ENCODE measurements at regions not wholly inside any gene's neighbourhood (a gene's known extent, or its start where the extent isn't known, plus 50 kb on each side); places are given as distances from the start of the nearest gene placed in this dataset.

- Mint-ChIP-seq H3K27ac (no peak overlapping the region), H3K9me3 (no peaks in the 10 kb centered on the region), H3K4me3 (no peak overlapping the region), H3K27me3 (ENCODE audit: low read depth in 2 of 2) (peaks cover 12 to 29% of the 10 kb centered on the region in 2 donors), H3K36me3 (no peaks in the 10 kb centered on the region), H3K4me1 (peaks cover 11 to 12% of the 10 kb centered on the region in 2 donors)
- ATAC-seq (no peak), DNase-seq (no peak)
- no peaks in the 10 kb centered on the region for H3K36me3 ChIP-seq (ENCODE audit: control insufficient read depth, insufficient read depth, low read length)
- H3K4me3 ChIP-seq (ENCODE audit: low read length), result no peak overlapping the region
- TF ChIP-seq CTCF (IDR thresholded peaks at IDR 0.05), result no peak
- 96% methylated on average over 2 of the region's 2 CpGs for WGBS (ENCODE audit: insufficient coverage)
- no peak overlapping the region for H3K27ac ChIP-seq (ENCODE audit: low read length)
- intact Hi-C loops (cut with micrococcal nuclease), result no loop called here
- no peaks in the 10 kb centered on the region for H3K9me3 ChIP-seq (ENCODE audit: control insufficient read depth, insufficient read depth, low read length)
- H3K4me1 ChIP-seq (ENCODE audit: control insufficient read depth, insufficient read depth, low read length), result peaks cover 4% of the 10 kb centered on the region
- no peaks in the 10 kb centered on the region for H3K27me3 ChIP-seq (ENCODE audit: control insufficient read depth, insufficient read depth, low read length)
Measured at GRCh38 chr1:14110040-14110439, 410.1 kb downstream of the PRDM2 start.

- Histone ChIP-seq H3K9me3 (ENCODE audit: control insufficient read depth, insufficient read depth, low read length) (no peaks in the 10 kb centered on the region), H3K4me1 (ENCODE audit: control insufficient read depth, insufficient read depth, low read length) (peaks cover 4% of the 10 kb centered on the region), H3K4me3 (ENCODE audit: low read length) (no peak overlapping the region), H3K27ac (ENCODE audit: low read length) (no peak overlapping the region), H3K27me3 (ENCODE audit: control insufficient read depth, insufficient read depth, low read length) (no peaks in the 10 kb centered on the region), H3K36me3 (ENCODE audit: control insufficient read depth, insufficient read depth, low read length) (no peaks in the 10 kb centered on the region)
- intact Hi-C loops (cut with micrococcal nuclease), result no loop called here
- H3K27me3 Mint-ChIP-seq (ENCODE audit: low read depth in 2 of 2), result peaks cover 12 to 33% of the 10 kb centered on the region in 2 donors
- no peak for TF ChIP-seq CTCF (IDR thresholded peaks at IDR 0.05)
- peaks cover 11 to 12% of the 10 kb centered on the region in 2 donors for H3K4me1 Mint-ChIP-seq
- no peaks in the 10 kb centered on the region for H3K36me3 Mint-ChIP-seq
- ATAC-seq (no peak), DNase-seq (no peak)
- no CpG with 5 or more reads among the region's 5 CpGs for WGBS (ENCODE audit: insufficient coverage)
- no peaks in the 10 kb centered on the region for H3K9me3 Mint-ChIP-seq
- H3K27ac Mint-ChIP-seq, result no peak overlapping the region
- H3K4me3 Mint-ChIP-seq, result no peak overlapping the region
Measured at GRCh38 chr1:14111121-14111520, 411.1 kb downstream of the PRDM2 start.

GRCh38 chr1:14112613-14113012, 412.6 kb downstream of the PRDM2 start:
- H3K36me3 ChIP-seq (ENCODE audit: control insufficient read depth, insufficient read depth, low read length), result no peaks in the 10 kb centered on the region
- ATAC-seq (no peak), DNase-seq (no peak)
- H3K9me3 Mint-ChIP-seq, result no peaks in the 10 kb centered on the region
- intact Hi-C loops (cut with micrococcal nuclease), result no loop called here
- no peaks in the 10 kb centered on the region for H3K36me3 Mint-ChIP-seq
- no peak overlapping the region for H3K4me3 ChIP-seq (ENCODE audit: low read length)
- TF ChIP-seq CTCF (IDR thresholded peaks at IDR 0.05), result no peak
- H3K27ac Mint-ChIP-seq, result no peak overlapping the region
- no peak overlapping the region for H3K4me3 Mint-ChIP-seq
- peaks cover 11 to 12% of the 10 kb centered on the region in 2 donors for H3K4me1 Mint-ChIP-seq
- H3K27ac ChIP-seq (ENCODE audit: low read length), result no peak overlapping the region
- H3K27me3 Mint-ChIP-seq (ENCODE audit: low read depth in 2 of 2), result peaks cover 15 to 33% of the 10 kb centered on the region in 2 donors
- peaks cover 4% of the 10 kb centered on the region for H3K4me1 ChIP-seq (ENCODE audit: control insufficient read depth, insufficient read depth, low read length)
- H3K27me3 ChIP-seq (ENCODE audit: control insufficient read depth, insufficient read depth, low read length), result no peaks in the 10 kb centered on the region
- no peaks in the 10 kb centered on the region for H3K9me3 ChIP-seq (ENCODE audit: control insufficient read depth, insufficient read depth, low read length)
- 100% methylated on average over 1 of the region's 1 CpG for WGBS (ENCODE audit: insufficient coverage)

GRCh38 chr1:14113271-14113670, 413.3 kb downstream of the PRDM2 start:
- no peak for TF ChIP-seq CTCF (IDR thresholded peaks at IDR 0.05)
- H3K4me3 Mint-ChIP-seq, result no peak overlapping the region
- no peak overlapping the region for H3K27ac ChIP-seq (ENCODE audit: low read length)

More at GRCh38 chr1:14113271-14113670, 413.3 kb downstream of the PRDM2 start:
- Histone ChIP-seq H3K9me3 (ENCODE audit: control insufficient read depth, insufficient read depth, low read length) (no peaks in the 10 kb centered on the region), H3K27me3 (ENCODE audit: control insufficient read depth, insufficient read depth, low read length) (no peaks in the 10 kb centered on the region), H3K36me3 (ENCODE audit: control insufficient read depth, insufficient read depth, low read length) (no peaks in the 10 kb centered on the region), H3K4me3 (ENCODE audit: low read length) (no peak overlapping the region), H3K4me1 (ENCODE audit: control insufficient read depth, insufficient read depth, low read length) (peaks cover 4% of the 10 kb centered on the region)
- H3K27ac Mint-ChIP-seq, result no peak overlapping the region
- H3K36me3 Mint-ChIP-seq, result no peaks in the 10 kb centered on the region
- ATAC-seq (no peak), DNase-seq (no peak)
- peaks cover 11 to 12% of the 10 kb centered on the region in 2 donors for H3K4me1 Mint-ChIP-seq
- WGBS (ENCODE audit: insufficient coverage), result 63% methylated on average over 9 of the region's 9 CpGs
- intact Hi-C loops (cut with micrococcal nuclease), result no loop called here
- peaks cover 13 to 27% of the 10 kb centered on the region in 2 donors for H3K27me3 Mint-ChIP-seq (ENCODE audit: low read depth in 2 of 2)
- H3K9me3 Mint-ChIP-seq, result no peaks in the 10 kb centered on the region
